ENCODE measurements at regions not wholly inside any gene's neighbourhood (a gene's known extent, or its start where the extent isn't known, plus 50 kb on each side); places are given as distances from the start of the nearest gene placed in this dataset.

- H3K27me3 Mint-ChIP-seq (ENCODE audit: insufficient read depth, unreplicated experiment): peaks cover 24% of the 10 kb centered on the region
- H3K4me1 Mint-ChIP-seq (ENCODE audit: low read depth, unreplicated experiment): no peaks in the 10 kb centered on the region
- intact Hi-C loops (cut with micrococcal nuclease; ENCODE audit: unreplicated experiment): no loop called here
Observed at GRCh38 chr7:35492451-35493175, 202.3 kb downstream of the HERPUD2 start.

GRCh38 chr7:35491233-35491632 lies 203.7 kb downstream of the HERPUD2 start:
- no peaks in the 10 kb centered on the region for H3K36me3 Mint-ChIP-seq (ENCODE audit: insufficient read depth, unreplicated experiment)
- CTCF ChIA-PET: no interaction called here
- Histone ChIP-seq H3K27me3 (replicated peaks; ENCODE audit: control insufficient read depth, insufficient read depth, low read length) (no peaks in the 10 kb centered on the region; the same call in 1 of the 2 replicates), H3K4me3 (ENCODE audit: low read depth, low read length) (no peak overlapping the region), H3K36me3 (ENCODE audit: control insufficient read depth, insufficient read depth, low read length) (no peaks in the 10 kb centered on the region), H3K9me3 (no peaks in the 10 kb centered on the region), H3K4me1 (no peaks in the 10 kb centered on the region)
- no peaks in the 10 kb centered on the region for H3K9me3 Mint-ChIP-seq (ENCODE audit: unreplicated experiment)
- BruUV-seq (replicated peaks): no TSS peak
- intact Hi-C loops (cut with micrococcal nuclease; ENCODE audit: unreplicated experiment): no loop called here
- H3K27ac Mint-ChIP-seq (ENCODE audit: unreplicated experiment): no peak overlapping the region
- no peak overlapping the region for H3K4me3 Mint-ChIP-seq (ENCODE audit: unreplicated experiment)
- no peaks in the 10 kb centered on the region for H3K4me1 Mint-ChIP-seq (ENCODE audit: low read depth, unreplicated experiment)
- no peak for DNase-seq
- H3K27me3 Mint-ChIP-seq (ENCODE audit: insufficient read depth, unreplicated experiment): peaks cover 18% of the 10 kb centered on the region
- no peak for TF ChIP-seq CTCF (IDR thresholded peaks at IDR 0.05; ENCODE audit: insufficient read depth in 1 of 2, low read depth in 1 of 2, low read length in 1 of 2, severe bottlenecking in 1 of 2, unreplicated experiment in 1 of 2)
- POLR2A ChIA-PET: no interaction called here

More at GRCh38 chr7:35492451-35493175, 202.3 kb downstream of the HERPUD2 start:
- ChIA-PET POLR2A (no interaction called here), CTCF (no interaction called here)
- H3K4me3 ChIP-seq (ENCODE audit: low read depth, low read length): no peak overlapping the region
- BruUV-seq (replicated peaks): no TSS peak
- no peak for TF ChIP-seq CTCF (IDR thresholded peaks at IDR 0.05; ENCODE audit: insufficient read depth in 1 of 2, low read depth in 1 of 2, low read length in 1 of 2, severe bottlenecking in 1 of 2, unreplicated experiment in 1 of 2)
- H3K4me1 ChIP-seq: no peaks in the 10 kb centered on the region
- H3K36me3 ChIP-seq (ENCODE audit: control insufficient read depth, insufficient read depth, low read length): no peaks in the 10 kb centered on the region
- H3K9me3 ChIP-seq: no peaks in the 10 kb centered on the region
- H3K27me3 ChIP-seq (replicated peaks; ENCODE audit: control insufficient read depth, insufficient read depth, low read length): no peaks in the 10 kb centered on the region; the same call in 1 of the 2 replicates
- no peak for DNase-seq
- Mint-ChIP-seq H3K9me3 (ENCODE audit: unreplicated experiment) (peaks cover 9% of the 10 kb centered on the region), H3K27ac (ENCODE audit: unreplicated experiment) (no peak overlapping the region), H3K36me3 (ENCODE audit: insufficient read depth, unreplicated experiment) (no peaks in the 10 kb centered on the region), H3K4me3 (ENCODE audit: unreplicated experiment) (no peak overlapping the region)

GRCh38 chr7:35487841-35488240 lies 207.1 kb downstream of the HERPUD2 start:
- Histone ChIP-seq H3K4me1 (no peaks in the 10 kb centered on the region), H3K9me3 (no peaks in the 10 kb centered on the region), H3K36me3 (ENCODE audit: control insufficient read depth, insufficient read depth, low read length) (no peaks in the 10 kb centered on the region), H3K27me3 (replicated peaks; ENCODE audit: control insufficient read depth, insufficient read depth, low read length) (no peaks in the 10 kb centered on the region; the same call in 1 of the 2 replicates), H3K4me3 (ENCODE audit: low read depth, low read length) (no peak overlapping the region)
- no peak for TF ChIP-seq CTCF (IDR thresholded peaks at IDR 0.05; ENCODE audit: insufficient read depth in 1 of 2, low read depth in 1 of 2, low read length in 1 of 2, severe bottlenecking in 1 of 2, unreplicated experiment in 1 of 2)
- no peaks in the 10 kb centered on the region for H3K36me3 Mint-ChIP-seq (ENCODE audit: insufficient read depth, unreplicated experiment)
- no TSS peak for BruUV-seq (replicated peaks)
- no peak for DNase-seq
- no peak overlapping the region for H3K27ac Mint-ChIP-seq (ENCODE audit: unreplicated experiment)
- intact Hi-C loops (cut with micrococcal nuclease; ENCODE audit: unreplicated experiment): no loop called here
- peaks cover 28% of the 10 kb centered on the region for H3K27me3 Mint-ChIP-seq (ENCODE audit: insufficient read depth, unreplicated experiment)
- H3K4me3 Mint-ChIP-seq (ENCODE audit: unreplicated experiment): no peak overlapping the region
- ChIA-PET POLR2A (no interaction called here), CTCF (no interaction called here)
- no peaks in the 10 kb centered on the region for H3K4me1 Mint-ChIP-seq (ENCODE audit: low read depth, unreplicated experiment)
- no peaks in the 10 kb centered on the region for H3K9me3 Mint-ChIP-seq (ENCODE audit: unreplicated experiment)
